ENCODE measurements at regions not wholly inside any gene's neighbourhood (a gene's known extent, or its start where the extent isn't known, plus 50 kb on each side); places are given as distances from the start of the nearest gene placed in this dataset.

DNA sequence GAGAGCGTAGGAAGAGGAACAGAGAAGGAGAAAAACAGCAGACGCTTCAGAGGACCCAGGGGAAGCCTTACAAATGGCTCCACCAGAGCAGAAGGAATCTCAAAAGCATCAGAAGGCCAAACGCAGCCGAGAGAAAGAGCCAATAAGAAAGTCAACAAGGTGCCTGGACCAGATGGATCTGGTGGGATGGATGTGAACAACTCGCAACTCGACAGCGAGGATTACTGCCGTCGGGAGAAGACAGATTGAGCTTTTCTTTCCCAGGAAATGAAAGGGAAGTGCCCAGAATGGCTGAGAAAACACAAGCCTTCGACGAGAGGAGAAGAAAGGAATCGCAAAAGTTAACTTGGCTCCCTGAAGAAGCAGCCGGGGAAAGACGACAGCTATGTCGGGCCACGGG lies 132.8 kb upstream of the MGMT start:
- TF ChIP-seq, protein P1, sequence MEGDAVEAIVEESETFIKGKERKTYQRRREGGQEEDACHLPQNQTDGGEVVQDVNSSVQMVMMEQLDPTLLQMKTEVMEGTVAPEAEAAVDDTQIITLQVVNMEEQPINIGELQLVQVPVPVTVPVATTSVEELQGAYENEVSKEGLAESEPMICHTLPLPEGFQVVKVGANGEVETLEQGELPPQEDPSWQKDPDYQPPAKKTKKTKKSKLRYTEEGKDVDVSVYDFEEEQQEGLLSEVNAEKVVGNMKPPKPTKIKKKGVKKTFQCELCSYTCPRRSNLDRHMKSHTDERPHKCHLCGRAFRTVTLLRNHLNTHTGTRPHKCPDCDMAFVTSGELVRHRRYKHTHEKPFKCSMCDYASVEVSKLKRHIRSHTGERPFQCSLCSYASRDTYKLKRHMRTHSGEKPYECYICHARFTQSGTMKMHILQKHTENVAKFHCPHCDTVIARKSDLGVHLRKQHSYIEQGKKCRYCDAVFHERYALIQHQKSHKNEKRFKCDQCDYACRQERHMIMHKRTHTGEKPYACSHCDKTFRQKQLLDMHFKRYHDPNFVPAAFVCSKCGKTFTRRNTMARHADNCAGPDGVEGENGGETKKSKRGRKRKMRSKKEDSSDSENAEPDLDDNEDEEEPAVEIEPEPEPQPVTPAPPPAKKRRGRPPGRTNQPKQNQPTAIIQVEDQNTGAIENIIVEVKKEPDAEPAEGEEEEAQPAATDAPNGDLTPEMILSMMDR (IDR thresholded peaks at IDR 0.05; ENCODE audit: partially characterized antibody, unreplicated experiment) = no peak
- peaks cover 37% of the 10 kb centered on the region for H3K4me1 Mint-ChIP-seq (ENCODE audit: low read depth, unreplicated experiment)
- H3K36me3 Mint-ChIP-seq (ENCODE audit: unreplicated experiment) = no peaks in the 10 kb centered on the region
- peaks cover 3% of the 10 kb centered on the region for H3K27me3 Mint-ChIP-seq (ENCODE audit: unreplicated experiment)
- peak overlapping the region; percentile 39 for H3K4me3 Mint-ChIP-seq (ENCODE audit: unreplicated experiment)
- peaks cover 9% of the 10 kb centered on the region for H3K9me3 Mint-ChIP-seq (ENCODE audit: unreplicated experiment)
- peak overlapping the region; percentile 96 for H3K27ac Mint-ChIP-seq (ENCODE audit: unreplicated experiment)
- no peak for DNase-seq

- peaks cover 3% of the 10 kb centered on the region for H3K27me3 Mint-ChIP-seq (ENCODE audit: unreplicated experiment)
- TF ChIP-seq, protein P1 (IDR thresholded peaks at IDR 0.05; ENCODE audit: partially characterized antibody, unreplicated experiment) = no peak
- no peaks in the 10 kb centered on the region for H3K36me3 Mint-ChIP-seq (ENCODE audit: unreplicated experiment)
- H3K4me1 Mint-ChIP-seq (ENCODE audit: low read depth, unreplicated experiment) = peaks cover 32% of the 10 kb centered on the region
- H3K9me3 Mint-ChIP-seq (ENCODE audit: unreplicated experiment) = peaks cover 8% of the 10 kb centered on the region
- DNase-seq = no peak
- H3K27ac Mint-ChIP-seq (ENCODE audit: unreplicated experiment) = peak overlapping the region; percentile 19
- no peak overlapping the region for H3K4me3 Mint-ChIP-seq (ENCODE audit: unreplicated experiment)
Observed at GRCh38 chr10:129335396-129335795, 131.6 kb upstream of the MGMT start.

GRCh38 chr10:129335942-129336341 lies 131.1 kb upstream of the MGMT start:
- no peak overlapping the region for H3K4me3 Mint-ChIP-seq (ENCODE audit: unreplicated experiment)
- peaks cover 26% of the 10 kb centered on the region for H3K4me1 Mint-ChIP-seq (ENCODE audit: low read depth, unreplicated experiment)
- no peak overlapping the region for H3K27ac Mint-ChIP-seq (ENCODE audit: unreplicated experiment)
- TF ChIP-seq, protein P1 (IDR thresholded peaks at IDR 0.05; ENCODE audit: partially characterized antibody, unreplicated experiment) = no peak
- DNase-seq = no peak
- peaks cover 2% of the 10 kb centered on the region for H3K27me3 Mint-ChIP-seq (ENCODE audit: unreplicated experiment)
- no peaks in the 10 kb centered on the region for H3K36me3 Mint-ChIP-seq (ENCODE audit: unreplicated experiment)
- H3K9me3 Mint-ChIP-seq (ENCODE audit: unreplicated experiment) = peaks cover 8% of the 10 kb centered on the region

- no peak overlapping the region for H3K4me3 Mint-ChIP-seq (ENCODE audit: unreplicated experiment)
- H3K27ac Mint-ChIP-seq (ENCODE audit: unreplicated experiment) = no peak overlapping the region
- no peaks in the 10 kb centered on the region for H3K27me3 Mint-ChIP-seq (ENCODE audit: unreplicated experiment)
- no peaks in the 10 kb centered on the region for H3K36me3 Mint-ChIP-seq (ENCODE audit: unreplicated experiment)
- peaks cover 5% of the 10 kb centered on the region for H3K4me1 Mint-ChIP-seq (ENCODE audit: low read depth, unreplicated experiment)
- DNase-seq = no peak
- TF ChIP-seq, protein P1 (IDR thresholded peaks at IDR 0.05; ENCODE audit: partially characterized antibody, unreplicated experiment) = no peak
- peaks cover 3% of the 10 kb centered on the region for H3K9me3 Mint-ChIP-seq (ENCODE audit: unreplicated experiment)
Observed at GRCh38 chr10:129339191-129339590, 127.8 kb upstream of the MGMT start.

- Mint-ChIP-seq H3K4me1 (ENCODE audit: low read depth, unreplicated experiment) (peaks cover 1% of the 10 kb centered on the region), H3K4me3 (ENCODE audit: unreplicated experiment) (no peak overlapping the region), H3K36me3 (ENCODE audit: unreplicated experiment) (no peaks in the 10 kb centered on the region), H3K9me3 (ENCODE audit: unreplicated experiment) (peaks cover 2% of the 10 kb centered on the region), H3K27me3 (ENCODE audit: unreplicated experiment) (peaks cover 4% of the 10 kb centered on the region), H3K27ac (ENCODE audit: unreplicated experiment) (no peak overlapping the region)
- no peak for DNase-seq
- TF ChIP-seq, protein P1 (IDR thresholded peaks at IDR 0.05; ENCODE audit: partially characterized antibody, unreplicated experiment) = no peak
Observed at GRCh38 chr10:129339841-129340240, 127.2 kb upstream of the MGMT start.
